ENCODE measurements at regions not wholly inside any gene's neighbourhood (a gene's known extent, or its start where the extent isn't known, plus 50 kb on each side); places are given as distances from the start of the nearest gene placed in this dataset.

DNA sequence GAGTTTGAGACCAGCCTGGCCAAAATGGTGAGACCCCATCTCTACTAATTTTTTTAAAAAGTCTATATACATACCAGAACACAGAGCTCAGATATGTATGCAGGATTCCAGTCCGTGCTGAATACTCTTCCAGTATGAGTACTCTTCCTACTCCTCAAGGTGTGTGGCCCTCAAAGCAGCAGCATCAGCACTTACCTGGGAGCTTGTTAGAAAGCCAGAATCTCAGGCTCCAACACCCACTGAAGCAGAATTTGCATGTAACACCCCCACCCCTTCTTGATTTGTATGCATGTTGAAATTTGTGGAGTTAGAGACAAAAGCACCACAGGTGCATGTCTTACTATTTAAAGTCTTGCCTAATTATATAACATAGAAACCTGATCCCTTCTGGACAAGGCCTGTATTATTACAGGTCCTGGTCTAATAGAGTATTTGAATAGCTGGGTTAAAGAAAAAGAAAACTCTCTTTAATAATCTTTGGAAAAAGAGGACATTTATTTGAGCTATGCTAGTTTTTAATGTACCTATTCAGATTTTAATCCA lies 50.3 kb upstream of the NFE2L2 start:
- no peak for DNase-seq (ENCODE audit: low read depth)

DNA sequence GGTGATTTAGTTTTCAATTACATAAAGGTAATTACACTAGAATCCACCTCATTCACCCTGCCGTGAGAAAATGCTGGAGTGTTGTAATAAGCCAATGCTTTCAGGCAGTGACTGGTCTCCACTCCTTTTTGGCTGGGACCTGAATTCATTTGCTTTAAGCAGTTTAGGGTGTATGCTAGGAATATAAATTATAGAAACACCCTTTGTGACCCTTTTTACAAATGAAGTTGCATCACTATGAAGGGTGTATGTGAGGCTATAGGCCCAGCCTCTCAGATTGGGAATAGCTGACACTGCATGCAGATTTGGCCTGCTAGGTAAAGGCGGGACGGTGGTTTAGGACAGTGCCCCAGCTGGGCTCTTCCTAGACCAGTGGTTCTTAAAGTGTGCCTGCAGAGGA lies 50.8 kb upstream of the NFE2L2 start:
- DNase-seq (ENCODE audit: low read depth), result no peak

DNA sequence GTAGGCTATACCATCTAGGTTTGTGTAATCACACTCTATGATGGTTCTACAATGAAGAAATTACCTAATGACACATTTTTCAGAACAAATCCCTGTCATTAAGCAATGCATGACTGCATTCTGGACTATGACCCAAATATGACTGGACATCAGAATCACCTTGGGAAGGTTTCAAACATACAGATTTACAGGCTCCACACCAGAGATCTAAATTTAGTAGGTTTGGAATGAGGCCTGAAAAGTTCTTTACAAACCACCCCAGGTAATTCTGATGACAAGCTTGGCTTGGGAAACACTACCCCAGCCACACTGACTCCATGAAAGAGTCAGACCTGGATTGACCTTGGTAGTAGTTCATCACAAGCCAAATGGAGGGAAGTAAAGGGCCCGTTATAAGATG lies 52.2 kb upstream of the NFE2L2 start:
- no peak for DNase-seq (ENCODE audit: low read depth)

DNA sequence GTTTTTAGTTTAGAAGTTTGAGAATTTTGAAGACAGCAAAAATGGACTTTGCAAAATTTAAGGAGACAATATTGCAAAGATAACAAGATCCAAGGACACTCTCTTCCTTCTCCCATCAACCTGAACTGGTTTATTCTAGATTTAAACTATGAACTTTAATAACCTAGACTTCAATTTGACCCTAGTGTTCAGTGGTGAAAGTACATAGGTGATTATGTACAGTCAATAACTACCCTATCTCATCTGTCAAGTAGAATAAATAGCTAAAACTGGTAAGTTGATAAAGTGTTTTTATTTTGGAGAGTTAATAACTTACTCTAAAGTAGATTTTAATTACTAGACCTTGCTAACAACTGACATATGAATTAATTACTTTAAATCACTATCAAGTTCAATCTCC lies 52.9 kb upstream of the NFE2L2 start:
- no peak for DNase-seq (ENCODE audit: low read depth)

GRCh38 chr2:177317857-177318256 lies 53.3 kb upstream of the NFE2L2 start:
- DNase-seq (ENCODE audit: low read depth), result no peak

DNA sequence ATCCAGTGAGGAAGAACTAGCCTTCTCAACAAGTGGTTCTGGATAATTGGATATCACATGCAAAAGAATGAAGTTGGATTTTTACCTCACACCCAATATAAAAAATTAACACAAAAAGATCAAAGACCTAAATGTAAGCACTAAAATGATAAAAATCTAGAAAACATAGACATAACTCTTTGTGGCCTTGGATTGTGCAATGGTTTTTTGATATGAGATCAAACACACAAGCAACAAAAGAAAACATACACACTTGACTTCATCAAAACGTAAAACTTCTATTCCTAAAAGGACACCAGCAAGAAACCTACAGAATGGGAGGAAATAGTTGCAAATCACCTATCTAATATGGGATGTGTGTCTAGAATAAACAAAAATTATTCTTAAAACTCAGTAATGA lies 54.1 kb upstream of the NFE2L2 start:
- no peak for DNase-seq (ENCODE audit: low read depth)

- DNase-seq (ENCODE audit: low read depth), result no peak
These were observed 56.1 kb upstream of the NFE2L2 start for GRCh38 chr2:177320596-177320995.

- no peak for DNase-seq (ENCODE audit: low read depth)
These were observed 58.3 kb upstream of the NFE2L2 start for GRCh38 chr2:177322801-177323261.

DNA sequence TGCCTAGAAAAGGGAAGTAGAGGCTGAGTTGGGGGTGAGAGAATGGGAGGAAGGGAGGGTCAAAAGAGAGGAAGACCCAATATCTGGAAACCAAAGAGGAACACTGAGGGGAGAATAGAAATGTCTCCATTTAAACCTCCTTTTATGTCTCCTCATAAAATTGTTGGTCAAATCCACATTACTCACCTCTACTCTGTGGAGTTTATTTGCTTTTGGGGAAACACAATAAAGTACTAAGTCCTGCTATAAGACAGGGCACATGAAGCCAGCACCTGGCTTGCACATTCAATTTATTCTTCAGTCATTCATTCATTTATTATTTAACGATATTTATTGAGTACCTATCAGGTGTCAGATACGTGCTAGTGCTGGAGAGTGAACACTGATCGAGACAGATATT lies 60.3 kb upstream of the NFE2L2 start:
- DNase-seq (ENCODE audit: low read depth), result no peak

DNA sequence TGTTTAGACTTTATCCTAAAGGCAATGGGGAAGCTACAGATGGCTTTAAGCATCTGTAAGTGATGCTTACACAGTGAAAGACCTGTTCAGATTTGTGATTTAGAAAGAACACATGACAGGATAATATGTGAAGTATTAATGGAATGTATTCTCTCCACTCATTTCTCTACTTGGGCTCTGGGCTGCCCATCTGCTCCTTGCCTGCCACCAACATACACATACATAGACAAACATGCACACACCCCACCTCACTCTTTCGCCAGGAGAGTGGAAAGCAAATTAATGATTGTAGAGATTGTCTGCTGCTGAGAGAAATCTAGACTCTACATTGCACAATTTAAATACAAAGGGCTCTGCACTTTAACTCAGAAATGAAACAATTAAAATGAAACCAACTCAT lies 61.0 kb upstream of the NFE2L2 start:
- DNase-seq (ENCODE audit: low read depth), result no peak

DNA sequence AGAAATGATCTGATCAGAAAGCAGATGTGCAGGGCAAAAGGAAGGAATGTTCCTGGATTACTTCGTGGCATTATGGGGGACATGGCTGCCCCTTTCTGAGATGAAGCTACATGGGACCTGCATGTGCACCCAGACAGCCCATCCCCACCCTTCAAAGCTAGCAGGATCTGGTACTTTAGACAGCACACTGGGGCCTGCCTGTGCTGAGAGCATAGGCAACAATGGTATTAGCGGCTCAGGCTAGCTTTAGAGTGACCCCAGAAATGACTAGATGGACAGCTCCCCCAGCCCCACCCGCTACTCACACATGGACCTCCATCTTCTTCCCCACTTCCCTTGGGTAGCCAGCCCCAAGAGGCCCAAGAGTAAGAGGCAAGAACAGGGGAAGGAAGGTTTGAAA lies 61.5 kb upstream of the NFE2L2 start:
- no peak for DNase-seq (ENCODE audit: low read depth)

GRCh38 chr2:177326591-177326990 lies 62.1 kb upstream of the NFE2L2 start:
- no peak for DNase-seq (ENCODE audit: low read depth)

GRCh38 chr2:177327009-177327408 lies 62.5 kb upstream of the NFE2L2 start:
- DNase-seq (ENCODE audit: low read depth), result no peak

- DNase-seq (ENCODE audit: low read depth), result no peak
These were observed 63.5 kb upstream of the NFE2L2 start for GRCh38 chr2:177328056-177328455.

DNA sequence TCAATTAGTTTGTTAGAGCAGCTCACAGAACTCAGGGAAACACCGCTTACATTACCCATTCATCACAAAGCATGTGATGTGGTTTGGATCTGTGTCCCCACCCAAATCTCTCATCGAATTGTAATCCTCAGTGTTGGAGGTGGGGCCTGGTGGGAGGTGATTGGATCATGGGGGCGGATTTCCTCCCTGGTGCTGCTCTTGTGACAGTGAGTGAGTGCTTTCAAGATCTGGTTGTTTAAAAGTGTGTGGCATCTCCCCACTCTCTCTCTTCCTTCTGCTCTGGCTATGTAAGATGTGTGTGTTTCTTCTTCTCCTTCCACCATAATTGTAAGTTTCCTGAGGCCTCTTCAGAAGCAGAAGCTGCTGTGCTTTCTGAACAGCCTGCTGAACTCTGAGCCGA lies 63.5 kb upstream of the AGPS start:
- DNase-seq (ENCODE audit: low read depth), result no peak

DNA sequence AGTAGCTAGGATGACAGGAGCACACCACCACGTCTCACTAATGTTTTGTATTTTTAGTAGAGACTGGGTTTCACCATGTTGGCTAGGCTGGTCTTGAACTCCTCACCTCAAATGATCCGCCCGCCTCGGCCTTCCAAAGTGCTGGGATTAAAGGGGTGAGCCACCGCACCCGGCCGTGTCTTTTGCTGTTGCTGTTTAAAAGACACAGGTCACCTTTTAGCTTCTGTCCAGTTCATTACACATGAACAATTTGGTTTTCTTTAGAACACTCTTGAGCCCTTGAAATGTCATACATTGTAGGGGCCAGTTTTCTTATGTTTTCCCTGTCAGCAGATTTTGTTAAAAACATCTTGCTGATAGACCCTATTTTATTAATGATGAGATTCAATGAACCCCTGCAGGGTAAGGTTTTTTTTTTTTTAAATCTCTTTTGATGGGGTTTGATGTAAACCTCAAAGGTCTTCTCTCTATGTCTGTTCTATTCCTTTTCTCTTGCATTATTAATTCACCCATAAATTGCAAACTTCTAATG lies 61.0 kb upstream of the AGPS start:
- no peak for DNase-seq (ENCODE audit: low read depth)

DNA sequence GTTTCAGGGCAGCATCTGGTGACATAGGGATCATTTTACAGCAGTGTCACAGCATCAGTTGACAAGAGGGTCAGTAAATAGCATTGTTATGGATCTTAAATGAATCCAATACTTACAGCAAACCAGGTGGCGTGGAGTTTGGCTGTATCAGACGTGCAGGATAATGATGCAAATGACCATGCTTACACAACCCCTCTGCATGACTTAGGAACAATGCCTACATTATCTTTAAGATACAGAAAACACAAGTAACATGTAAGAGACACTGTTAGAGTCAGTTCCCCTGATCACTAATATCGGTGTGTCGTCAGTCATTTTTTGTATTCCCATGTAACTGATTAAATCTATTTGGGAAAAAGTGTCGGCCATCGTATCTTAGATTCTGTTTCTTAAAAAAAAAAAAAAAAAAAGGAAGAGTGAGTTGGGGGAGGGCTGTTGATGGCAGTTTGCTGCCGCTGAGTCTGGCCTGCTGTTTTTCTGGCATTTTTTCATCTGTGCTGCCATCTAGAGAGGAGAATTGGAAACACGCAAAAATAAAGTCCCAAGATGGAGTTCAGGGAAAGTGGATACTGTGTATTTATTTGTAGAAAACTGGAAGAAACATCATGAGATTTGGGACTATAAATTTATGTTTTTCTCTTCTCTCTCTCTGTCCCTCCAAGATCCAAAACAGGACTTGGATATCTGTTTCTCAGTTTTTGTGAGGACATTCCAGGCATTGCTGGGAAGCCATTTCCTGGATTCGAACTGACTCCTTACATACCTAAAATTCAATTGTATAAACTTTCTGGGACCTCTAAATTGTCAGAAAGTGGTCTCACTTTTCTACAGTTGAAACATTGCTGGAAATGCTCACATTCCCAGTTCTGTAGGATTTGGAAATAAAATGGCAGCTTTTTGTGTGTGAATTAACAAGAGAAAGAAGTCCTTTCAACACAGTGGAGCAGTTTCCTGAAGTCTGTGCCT lies 60.3 kb upstream of the AGPS start:
- peak; percentile 4 for DNase-seq (ENCODE audit: low read depth)

DNA sequence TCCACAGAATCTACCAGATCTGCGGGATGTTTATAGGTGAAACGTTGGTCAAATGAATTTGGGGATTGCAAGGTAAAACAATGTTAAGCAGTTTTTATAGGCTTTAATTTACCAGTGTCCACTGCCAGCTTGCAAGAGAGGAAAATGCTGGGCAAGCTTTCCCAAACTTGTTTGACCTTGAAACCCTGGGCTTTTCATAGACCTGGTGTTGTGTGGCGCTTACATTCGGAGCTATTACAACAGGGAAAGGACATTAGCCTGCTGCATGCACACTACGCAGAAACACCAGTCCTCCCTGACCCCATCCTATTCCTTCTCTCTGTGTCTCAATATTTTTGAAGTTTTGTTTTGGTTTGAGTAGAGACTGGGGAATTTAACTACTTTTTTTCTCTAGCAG lies 59.6 kb upstream of the AGPS start:
- DNase-seq (ENCODE audit: low read depth), result no peak

GRCh38 chr2:177334940-177335543 lies 57.5 kb upstream of the AGPS start:
- DNase-seq (ENCODE audit: low read depth), result no peak

- DNase-seq (ENCODE audit: low read depth), result no peak
These were observed 56.6 kb upstream of the AGPS start for GRCh38 chr2:177335917-177336450.

- no peak for DNase-seq (ENCODE audit: low read depth)
These were observed 54.3 kb upstream of the AGPS start for GRCh38 chr2:177338177-177338721.

GRCh38 chr2:177340158-177340557 lies 52.4 kb upstream of the AGPS start:
- DNase-seq (ENCODE audit: low read depth), result no peak

Measured in activated gamma-delta T cell treated with anti-CD3 and anti-CD28 coated beads, Interleukin-2, amount 50 U/mL, for 16 hours (primary cell).